Loucy (cell line): ENCODE measurements at regions not wholly inside any gene's neighbourhood (a gene's known extent, or its start where the extent isn't known, plus 50 kb on each side); places are given as distances from the start of the nearest gene placed in this dataset.

Source experiments
- H2AFZ ChIP-seq: fragments of 200-600 bp; sonication (generic); 2 replicates; pipeline ENCODE4 v1.6.0; 2016; ENCODE audit warnings: antibody characterized with exemption, mild to moderate bottlenecking, low read length, moderate library complexity
- H3F3A ChIP-seq: fragments of 200-600 bp; 2 replicates; pipeline ENCODE4 v1.6.0; 2016; ENCODE audit warnings: antibody characterized with exemption, low read depth, mild to moderate bottlenecking
- H3K27me3 ChIP-seq: fragments of 200-600 bp; sonication (generic); 2 replicates; pipeline ENCODE4 v1.6.1; 2014; ENCODE audit warnings: low read length, mild to moderate bottlenecking; ENCODE audit not compliant: insufficient read depth, poor library complexity, severe bottlenecking
- H3K36me3 ChIP-seq: fragments of 200-600 bp; sonication (generic); 2 replicates; pipeline ENCODE4 v1.6.1; 2016; ENCODE audit warnings: low read length; ENCODE audit not compliant: insufficient read depth
- H3K4me1 ChIP-seq: fragments of 200-600 bp; sonication (generic); 2 replicates; pipeline ENCODE4 v1.5.1; 2014; ENCODE audit warnings: low read length, mild to moderate bottlenecking; ENCODE audit not compliant: insufficient read depth, poor library complexity, severe bottlenecking
- H3K4me2 ChIP-seq: fragments of 200-600 bp; sonication (generic); 2 replicates; pipeline ENCODE4 v1.6.0; 2014; ENCODE audit warnings: antibody characterized with exemption, low read length, low read depth, mild to moderate bottlenecking; ENCODE audit not compliant: poor library complexity, severe bottlenecking
- H3K4me3 ChIP-seq: fragments of 200-600 bp; sonication (generic); 2 replicates; pipeline ENCODE4 v1.5.1; 2014; ENCODE audit warnings: low read length, mild to moderate bottlenecking, mixed read lengths; ENCODE audit not compliant: poor library complexity, severe bottlenecking
- H3K79me2 ChIP-seq: fragments of 200-600 bp; sonication (generic); 2 replicates; pipeline ENCODE4 v1.6.1; 2014; ENCODE audit warnings: low read length; ENCODE audit not compliant: insufficient read depth
- H3K9ac ChIP-seq: fragments of 200-600 bp; sonication (generic); 2 replicates; pipeline ENCODE4 v1.6.0; 2014; ENCODE audit warnings: mild to moderate bottlenecking, low read depth, low read length, moderate library complexity; ENCODE audit not compliant: poor library complexity, severe bottlenecking
- H3K9me2 ChIP-seq: fragments of 200-600 bp; sonication (generic); replicated peaks from 2 replicates; pipeline ENCODE4 v1.6.1; 2016; ENCODE audit warnings: low read depth, low read length, mixed read lengths
- H3K9me3 ChIP-seq: fragments of 200-600 bp; sonication (generic); 2 replicates; pipeline ENCODE4 v1.6.1; 2014; ENCODE audit warnings: mild to moderate bottlenecking, antibody characterized with exemption, low read length, low read depth; ENCODE audit not compliant: insufficient read depth
- H4K20me1 ChIP-seq: fragments of 200-600 bp; sonication (generic); 2 replicates; pipeline ENCODE4 v1.6.0; 2014; ENCODE audit warnings: antibody characterized with exemption, low read length, mild to moderate bottlenecking; ENCODE audit not compliant: insufficient read depth, poor library complexity, severe bottlenecking
- CTCF ChIP-seq: fragments of 200-600 bp; sonication (generic); conservative IDR thresholded peaks from 2 replicates; pipeline ENCODE4 v1.5.1; 2014; ENCODE audit warnings: mild to moderate bottlenecking, antibody characterized with exemption, low read length
- EZH2phosphoT487 ChIP-seq: fragments of 200-600 bp; IDR thresholded peaks from 2 replicates; pipeline ENCODE4 v1.6.1; 2018; ENCODE audit warnings: antibody characterized with exemption, mild to moderate bottlenecking, moderate library complexity, borderline replicate concordance

- H3K79me2 ChIP-seq: no peaks in the 10 kb centered on the region
- no peaks in the 10 kb centered on the region for H3F3A ChIP-seq
- no peaks in the 10 kb centered on the region for H4K20me1 ChIP-seq
- H3K4me3 ChIP-seq: no peak overlapping the region
- TF ChIP-seq EZH2phosphoT487 (no peak), CTCF (no peak)
- no peaks in the 10 kb centered on the region for H3K9me3 ChIP-seq
- H3K9ac ChIP-seq: no peak overlapping the region
- no peak overlapping the region for H3K4me2 ChIP-seq
- H3K9me2 ChIP-seq: no peaks in the 10 kb centered on the region
- H3K36me3 ChIP-seq: no peaks in the 10 kb centered on the region
- no peak overlapping the region for H2AFZ ChIP-seq
- H3K27me3 ChIP-seq: no peaks in the 10 kb centered on the region
- peaks cover 6% of the 10 kb centered on the region for H3K4me1 ChIP-seq
These were observed 59.8 kb upstream of the SIPA1L2 start for GRCh38 chr1:232689711-232690110.

- H3F3A ChIP-seq: no peaks in the 10 kb centered on the region
- no peaks in the 10 kb centered on the region for H3K4me1 ChIP-seq
- H3K9me2 ChIP-seq: no peaks in the 10 kb centered on the region
- no peaks in the 10 kb centered on the region for H3K27me3 ChIP-seq
- H3K4me3 ChIP-seq: no peak overlapping the region
- no peaks in the 10 kb centered on the region for H3K36me3 ChIP-seq
- H3K9me3 ChIP-seq: no peaks in the 10 kb centered on the region
- H3K9ac ChIP-seq: no peak overlapping the region
- H2AFZ ChIP-seq: no peak overlapping the region
- H3K4me2 ChIP-seq: no peak overlapping the region
- H3K79me2 ChIP-seq: no peaks in the 10 kb centered on the region
- TF ChIP-seq CTCF: no peak
- no peak for TF ChIP-seq EZH2phosphoT487
- H4K20me1 ChIP-seq: no peaks in the 10 kb centered on the region
These were observed 60.5 kb upstream of the SIPA1L2 start for GRCh38 chr1:232690285-232690935.

- H3K9me2 ChIP-seq: no peaks in the 10 kb centered on the region
- no peaks in the 10 kb centered on the region for H3K79me2 ChIP-seq
- no peak overlapping the region for H3K4me2 ChIP-seq
- no peaks in the 10 kb centered on the region for H3K4me1 ChIP-seq
- TF ChIP-seq EZH2phosphoT487 (no peak), CTCF (no peak)
- no peaks in the 10 kb centered on the region for H3K27me3 ChIP-seq
- H2AFZ ChIP-seq: no peak overlapping the region
- H4K20me1 ChIP-seq: no peaks in the 10 kb centered on the region
- no peak overlapping the region for H3K9ac ChIP-seq
- no peaks in the 10 kb centered on the region for H3K36me3 ChIP-seq
- H3K4me3 ChIP-seq: no peak overlapping the region
- H3K9me3 ChIP-seq: no peaks in the 10 kb centered on the region
- no peaks in the 10 kb centered on the region for H3F3A ChIP-seq
These were observed 64.5 kb upstream of the SIPA1L2 start for GRCh38 chr1:232694475-232694874.
